SU-DHL-6 (cell line): ENCODE measurements at regions not wholly inside any gene's neighbourhood (a gene's known extent, or its start where the extent isn't known, plus 50 kb on each side); places are given as distances from the start of the nearest gene placed in this dataset.

ENCODE experiments used
- CTCF ChIP-seq: fragments of 200-600 bp; sonication (generic); IDR thresholded peaks from one replicate; pipeline ENCODE4 v1.5.1; 2017; ENCODE audit warnings: antibody characterized with exemption, mild to moderate bottlenecking, low read length, moderate library complexity; ENCODE audit not compliant: insufficient read depth, poor library complexity, severe bottlenecking
- EZH2phosphoT487 ChIP-seq: fragments of 200-600 bp; sonication (generic), shearing (Covaris generic); conservative IDR thresholded peaks from 2 replicates; pipeline ENCODE4 v1.6.1; 2018; ENCODE audit warnings: mild to moderate bottlenecking, antibody characterized with exemption, low read length, moderate library complexity, mixed read lengths

DNA sequence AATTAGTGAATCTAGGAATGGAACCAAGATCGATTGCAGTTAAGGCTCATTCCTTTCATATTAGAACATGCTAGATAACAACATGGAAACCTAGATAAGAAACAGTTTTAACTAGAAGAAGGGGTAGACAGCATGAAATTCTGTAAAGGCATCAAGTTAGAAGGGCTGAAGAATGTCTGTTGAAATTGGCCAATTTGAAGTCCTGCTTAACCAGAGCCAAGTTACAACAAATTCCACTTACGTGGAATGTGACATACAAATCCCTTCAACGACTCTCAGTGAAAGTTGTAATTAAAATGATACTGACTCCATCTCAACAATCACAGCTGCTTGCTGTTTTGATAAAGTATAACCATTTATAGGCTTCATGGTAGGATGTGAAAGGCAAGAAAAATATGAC lies 1065.7 kb downstream of the DNAJB9 start:
- TF ChIP-seq CTCF = no peak
- TF ChIP-seq EZH2phosphoT487 = no peak
